ENCODE measurements at regions not wholly inside any gene's neighbourhood (a gene's known extent, or its start where the extent isn't known, plus 50 kb on each side); places are given as distances from the start of the nearest gene placed in this dataset.

GRCh38 chr12:61717986-61718385 is 542.2 kb upstream of the USP15 start:
- TF ChIP-seq CTCF (conservative IDR thresholded peaks at IDR 0.05 in 1 of 2, IDR thresholded peaks at IDR 0.05 in 1 of 2; ENCODE audit: extremely low read depth in 1 of 2, insufficient read depth in 1 of 2, low read depth in 1 of 2, low read length in 2 of 2) (no peak), EZH2 (IDR thresholded peaks at IDR 0.05; ENCODE audit: borderline replicate concordance, low read length) (no peak)

Measured in mammary epithelial cell (primary cell).